Stimulated activated memory B cell treated with anti-CD40 and anti-IgM and Interleukin-4, amounts not matched to agents 10 μg/mL and 1 μg/mL and 100 μg/mL, for 72 hours (primary cell): ENCODE measurements at regions not wholly inside any gene's neighbourhood (a gene's known extent, or its start where the extent isn't known, plus 50 kb on each side); places are given as distances from the start of the nearest gene placed in this dataset.

Source experiments
- ATAC-seq: fragments of 150-1000 bp; cut with Tn5 transposase; 2 replicates; pipeline ENCODE4 v1.10.0; 2021
- H3K27ac Mint-ChIP-seq: one replicate; pipeline ENCODE4 v1.8.0; 2022; ENCODE audit warnings: mild to moderate bottlenecking, mixed read lengths
- H3K27me3 Mint-ChIP-seq: one replicate; pipeline ENCODE4 v1.8.0; 2022; ENCODE audit warnings: mixed read lengths
- H3K36me3 Mint-ChIP-seq: one replicate; pipeline ENCODE4 v1.8.0; 2022; ENCODE audit warnings: mixed read lengths
- H3K4me1 Mint-ChIP-seq: one replicate; pipeline ENCODE4 v1.8.0; 2022; ENCODE audit warnings: mixed read lengths
- H3K4me3 Mint-ChIP-seq: one replicate; pipeline ENCODE4 v1.8.0; 2022; ENCODE audit warnings: mild to moderate bottlenecking, moderate library complexity, mixed read lengths
- H3K9me3 Mint-ChIP-seq: one replicate; pipeline ENCODE4 v1.8.0; 2022; ENCODE audit warnings: mixed read lengths

DNA sequence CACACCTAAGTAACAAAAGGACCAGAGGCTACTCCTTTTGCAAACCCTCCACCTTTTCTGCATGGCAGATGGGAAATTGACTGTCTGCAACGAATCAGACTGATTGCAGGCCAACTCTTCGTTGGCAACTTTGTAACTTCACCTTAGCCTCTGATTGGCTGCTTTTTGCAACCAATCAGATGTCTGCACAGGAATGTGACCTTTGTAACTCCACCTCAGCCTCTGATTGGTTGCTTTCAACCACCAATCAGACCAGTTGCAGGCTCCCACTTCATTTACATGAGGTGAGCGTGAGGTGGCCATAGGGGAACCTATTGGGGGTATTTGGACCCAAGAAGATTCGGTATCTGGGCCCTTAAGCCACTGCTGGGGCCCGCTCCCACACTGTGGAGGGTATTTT lies 209.0 kb downstream of the EN1 start:
- Mint-ChIP-seq H3K9me3 (peaks cover 8% of the 10 kb centered on the region), H3K36me3 (no peaks in the 10 kb centered on the region), H3K27me3 (no peaks in the 10 kb centered on the region), H3K27ac (no peak overlapping the region), H3K4me1 (no peaks in the 10 kb centered on the region), H3K4me3 (no peak overlapping the region)
- ATAC-seq = no peak

DNA sequence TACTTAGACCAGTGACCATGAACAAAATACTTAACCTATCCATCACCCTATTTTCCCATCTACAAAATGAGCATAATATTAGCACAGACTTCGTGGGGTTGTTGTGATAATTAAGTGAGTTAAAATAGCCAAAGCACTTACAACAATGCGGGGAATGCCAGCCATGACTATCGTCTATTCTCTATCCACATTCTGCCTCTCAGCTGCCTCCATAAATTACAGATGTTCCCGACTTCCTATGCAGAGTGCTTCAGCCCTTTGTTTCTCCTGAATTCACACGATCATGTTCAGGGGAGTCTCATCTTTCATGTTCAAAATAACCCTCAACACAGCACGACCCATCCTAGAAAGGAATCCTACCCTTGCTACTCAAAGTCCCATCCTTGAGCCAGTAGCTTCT lies 211.6 kb downstream of the EN1 start:
- H3K4me3 Mint-ChIP-seq = no peak overlapping the region
- H3K9me3 Mint-ChIP-seq = peaks cover 8% of the 10 kb centered on the region
- no peaks in the 10 kb centered on the region for H3K27me3 Mint-ChIP-seq
- no peaks in the 10 kb centered on the region for H3K4me1 Mint-ChIP-seq
- H3K36me3 Mint-ChIP-seq = no peaks in the 10 kb centered on the region
- no peak overlapping the region for H3K27ac Mint-ChIP-seq
- no peak for ATAC-seq

DNA sequence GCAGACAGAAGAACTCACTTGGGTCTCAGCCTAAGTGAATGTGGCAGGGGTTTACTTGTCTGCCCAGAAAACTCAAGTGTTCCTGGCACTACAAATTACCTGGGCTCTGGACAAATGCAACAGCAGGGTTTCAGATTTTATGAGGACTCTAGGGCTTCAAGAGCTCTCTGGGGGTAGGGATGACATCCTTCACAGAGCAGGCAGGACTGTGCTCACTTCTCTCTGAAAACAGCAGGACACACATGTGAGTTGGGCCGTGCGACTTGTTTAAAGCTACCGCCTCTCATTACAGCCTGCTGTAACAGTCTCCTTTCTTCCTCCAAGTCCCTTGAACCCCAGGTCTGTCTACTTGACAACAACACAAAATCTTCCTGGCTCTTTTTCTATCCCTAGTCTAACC lies 212.6 kb downstream of the EN1 start:
- Mint-ChIP-seq H3K9me3 (peaks cover 8% of the 10 kb centered on the region), H3K4me3 (no peak overlapping the region), H3K27me3 (no peaks in the 10 kb centered on the region), H3K36me3 (no peaks in the 10 kb centered on the region), H3K27ac (no peak overlapping the region), H3K4me1 (no peaks in the 10 kb centered on the region)
- ATAC-seq = no peak

DNA sequence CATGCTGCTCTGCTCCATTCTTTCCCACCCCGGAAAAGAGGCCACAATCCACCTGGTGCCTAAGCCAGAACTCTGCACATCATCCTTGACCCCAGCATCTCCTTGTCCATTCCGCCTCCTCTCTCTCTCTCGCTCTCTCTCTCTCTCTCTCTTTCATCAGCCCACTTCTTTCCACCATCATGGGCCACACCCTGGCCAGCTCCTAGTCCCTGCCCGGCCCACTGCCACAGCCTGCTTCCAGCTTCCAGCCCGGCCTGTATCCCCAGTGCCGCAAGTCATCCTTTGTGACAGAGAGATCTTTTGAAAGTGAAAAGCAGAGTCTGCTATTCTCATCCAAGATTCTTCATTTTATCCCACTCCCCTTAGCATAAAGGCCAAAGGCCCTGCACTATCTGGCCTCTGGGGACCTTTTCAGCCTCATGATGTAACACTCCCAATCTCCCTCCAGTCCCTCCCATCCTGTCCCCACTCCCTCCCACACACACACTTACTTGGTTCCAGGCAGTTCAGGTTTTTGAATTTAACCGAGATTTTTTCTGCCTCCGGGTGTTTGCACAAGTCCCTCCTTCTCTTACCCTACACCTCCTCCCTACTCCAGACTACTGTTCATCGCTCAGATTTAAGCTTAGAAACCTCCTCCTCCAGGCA lies 214.0 kb downstream of the EN1 start:
- Mint-ChIP-seq H3K4me1 (no peaks in the 10 kb centered on the region), H3K27ac (no peak overlapping the region), H3K9me3 (peaks cover 10% of the 10 kb centered on the region), H3K4me3 (no peak overlapping the region), H3K27me3 (no peaks in the 10 kb centered on the region), H3K36me3 (no peaks in the 10 kb centered on the region)
- no peak for ATAC-seq

DNA sequence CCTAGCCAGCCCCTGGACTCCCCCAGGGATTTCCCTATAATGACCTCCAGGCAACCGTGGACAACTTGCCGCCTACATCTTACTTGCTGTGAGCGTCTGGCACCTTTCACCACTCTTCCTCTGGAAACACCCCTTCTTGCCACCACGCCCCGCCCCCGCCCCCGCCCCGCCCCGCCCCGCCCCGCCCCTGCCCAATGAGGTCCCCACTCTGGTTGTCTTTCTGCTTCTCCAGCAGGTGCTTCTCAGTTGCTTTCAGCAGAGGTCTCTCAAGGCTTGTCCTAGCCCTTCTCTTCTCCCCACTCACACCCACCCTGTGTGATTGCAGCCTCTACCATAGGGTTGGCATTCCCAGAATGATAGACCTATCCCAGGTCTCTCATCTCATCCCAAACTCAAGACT lies 214.5 kb downstream of the EN1 start:
- Mint-ChIP-seq H3K4me1 (no peaks in the 10 kb centered on the region), H3K4me3 (no peak overlapping the region), H3K27ac (no peak overlapping the region), H3K9me3 (peaks cover 10% of the 10 kb centered on the region), H3K27me3 (no peaks in the 10 kb centered on the region), H3K36me3 (no peaks in the 10 kb centered on the region)
- no peak for ATAC-seq

DNA sequence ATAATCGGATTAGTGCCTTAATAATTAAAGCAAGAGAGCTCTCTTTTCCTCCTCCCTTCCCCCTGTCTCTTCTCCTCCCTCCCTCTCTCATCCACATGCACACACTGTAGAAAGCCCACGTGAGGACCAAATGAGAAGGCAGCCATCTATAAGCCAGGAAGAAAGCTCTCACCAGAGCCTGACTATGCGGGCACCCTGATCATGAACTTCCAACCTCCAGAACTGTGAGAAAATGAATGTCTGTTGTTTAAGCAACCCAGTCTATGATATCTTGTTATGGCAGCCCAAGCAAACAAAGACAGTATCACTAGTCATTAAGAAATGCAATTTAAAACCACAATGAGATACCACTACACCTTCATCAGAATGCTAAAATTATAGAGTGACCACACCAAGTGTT lies 220.3 kb downstream of the EN1 start:
- no peaks in the 10 kb centered on the region for H3K27me3 Mint-ChIP-seq
- peaks cover 9% of the 10 kb centered on the region for H3K9me3 Mint-ChIP-seq
- H3K4me3 Mint-ChIP-seq = no peak overlapping the region
- H3K27ac Mint-ChIP-seq = no peak overlapping the region
- H3K36me3 Mint-ChIP-seq = no peaks in the 10 kb centered on the region
- no peak for ATAC-seq
- H3K4me1 Mint-ChIP-seq = no peaks in the 10 kb centered on the region

DNA sequence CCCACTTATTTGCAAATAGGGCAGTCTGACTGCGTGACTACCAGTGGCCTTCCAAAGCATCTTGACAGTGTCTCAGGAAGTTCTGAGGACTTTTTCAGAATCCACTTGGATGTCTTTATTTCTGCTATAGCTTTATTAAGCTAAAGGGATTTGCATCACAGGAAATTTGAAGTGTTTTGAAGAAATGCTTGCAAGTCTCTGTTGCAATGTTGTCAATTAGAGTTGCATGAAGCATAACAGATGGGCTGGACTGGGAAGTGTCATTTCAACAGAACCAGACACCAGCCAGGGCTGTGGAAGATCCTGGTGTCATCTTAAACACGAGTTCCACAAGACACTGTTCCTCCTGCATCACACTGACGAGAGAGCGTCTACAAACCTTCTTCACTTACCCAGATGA lies 224.5 kb downstream of the EN1 start:
- Mint-ChIP-seq H3K4me1 (no peaks in the 10 kb centered on the region), H3K9me3 (peaks cover 7% of the 10 kb centered on the region), H3K36me3 (no peaks in the 10 kb centered on the region)

DNA sequence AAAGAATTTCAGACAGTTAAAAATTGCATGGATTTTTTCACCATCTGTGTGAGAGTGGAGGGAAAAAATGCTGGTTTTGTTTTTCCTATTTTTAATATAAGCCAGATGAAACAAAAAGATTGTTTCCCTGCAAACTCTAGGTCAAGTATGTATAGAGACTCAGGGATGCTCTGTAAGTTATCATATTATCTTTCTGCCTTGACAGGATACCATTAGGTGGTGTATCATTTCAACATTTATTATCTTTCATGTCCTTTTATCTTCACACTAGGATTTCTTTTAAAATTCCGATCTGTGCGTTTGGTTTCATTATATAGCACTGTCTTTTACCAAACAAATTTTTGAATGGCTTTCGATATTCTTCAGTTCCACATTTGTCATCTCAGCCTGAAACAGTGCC lies 225.3 kb downstream of the EN1 start:
- no peak overlapping the region for H3K4me3 Mint-ChIP-seq
- ATAC-seq = no peak
- peaks cover 2% of the 10 kb centered on the region for H3K9me3 Mint-ChIP-seq
- no peaks in the 10 kb centered on the region for H3K27me3 Mint-ChIP-seq
- no peaks in the 10 kb centered on the region for H3K4me1 Mint-ChIP-seq
- no peak overlapping the region for H3K27ac Mint-ChIP-seq
- no peaks in the 10 kb centered on the region for H3K36me3 Mint-ChIP-seq

More for the DNA sequence above, 224.5 kb downstream of the EN1 start:
- Mint-ChIP-seq H3K27ac (no peak overlapping the region), H3K27me3 (no peaks in the 10 kb centered on the region), H3K4me3 (no peak overlapping the region)
- no peak for ATAC-seq

DNA sequence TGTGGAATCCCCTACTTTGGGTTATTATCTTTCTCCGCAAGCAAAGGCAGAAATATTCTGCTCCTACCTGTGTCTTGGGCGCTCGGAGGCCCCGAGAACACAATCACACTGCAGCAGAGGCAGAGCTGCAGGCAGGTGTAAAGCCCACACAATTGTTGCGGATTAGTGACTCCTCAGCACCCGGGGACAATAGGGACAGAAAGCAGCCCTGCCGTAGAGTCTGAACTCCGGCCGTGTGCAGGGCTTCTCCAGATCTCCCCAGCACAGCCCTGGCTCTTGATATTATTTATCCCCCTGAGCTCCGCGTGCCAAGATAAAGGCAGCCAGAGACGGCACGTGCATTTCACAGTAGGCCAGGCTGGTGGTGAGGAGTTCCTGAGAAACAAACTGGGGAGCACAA lies 229.2 kb downstream of the EN1 start:
- H3K27me3 Mint-ChIP-seq = no peaks in the 10 kb centered on the region
- H3K9me3 Mint-ChIP-seq = peaks cover 3% of the 10 kb centered on the region
- H3K27ac Mint-ChIP-seq = no peak overlapping the region
- no peak overlapping the region for H3K4me3 Mint-ChIP-seq
- ATAC-seq = no peak
- H3K4me1 Mint-ChIP-seq = no peaks in the 10 kb centered on the region
- no peaks in the 10 kb centered on the region for H3K36me3 Mint-ChIP-seq

DNA sequence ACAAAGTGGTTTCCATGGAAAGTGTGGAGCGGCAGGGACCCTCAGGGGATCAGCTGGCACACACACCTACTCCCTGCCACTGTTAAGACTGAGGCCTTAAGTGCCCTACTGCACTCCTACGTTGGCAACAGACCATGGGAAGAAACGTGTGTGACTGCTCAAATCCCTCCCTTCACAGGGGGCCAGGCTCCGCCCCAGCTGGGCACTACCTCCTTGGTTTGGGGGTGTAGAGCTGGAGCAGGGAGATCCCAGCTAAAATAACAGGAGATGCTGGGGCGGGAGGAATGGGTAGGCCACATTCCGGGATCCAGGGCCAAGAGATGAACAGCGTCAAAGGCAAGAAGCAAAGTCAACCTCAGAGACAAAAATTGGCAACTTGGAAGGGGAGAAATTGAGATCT lies 231.0 kb downstream of the EN1 start:
- no peak for ATAC-seq
- peaks cover 3% of the 10 kb centered on the region for H3K9me3 Mint-ChIP-seq
- no peaks in the 10 kb centered on the region for H3K27me3 Mint-ChIP-seq
- H3K4me1 Mint-ChIP-seq = no peaks in the 10 kb centered on the region
- H3K4me3 Mint-ChIP-seq = no peak overlapping the region
- H3K36me3 Mint-ChIP-seq = no peaks in the 10 kb centered on the region
- no peak overlapping the region for H3K27ac Mint-ChIP-seq

DNA sequence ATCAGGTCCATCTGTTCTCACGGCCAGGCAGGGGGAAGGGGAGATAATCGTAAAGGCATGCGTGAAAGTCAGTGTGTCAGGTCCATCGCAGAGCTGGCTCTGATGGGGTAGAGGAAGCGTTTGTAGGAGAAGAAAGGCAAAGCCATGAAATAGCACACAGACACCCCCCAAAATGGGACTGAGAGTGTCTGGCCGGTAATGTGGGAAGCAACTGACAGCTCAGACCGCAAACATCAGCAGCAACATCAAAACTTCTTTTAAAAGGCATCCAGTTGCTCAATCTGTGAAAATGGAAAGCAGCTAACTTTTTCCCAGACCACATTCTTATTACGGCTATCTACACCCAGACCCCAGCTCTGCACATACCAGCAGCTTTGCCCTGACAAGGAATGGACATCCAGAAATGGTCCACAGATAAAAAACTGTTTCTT lies 232.6 kb downstream of the EN1 start:
- Mint-ChIP-seq H3K27ac (no peak overlapping the region), H3K27me3 (no peaks in the 10 kb centered on the region), H3K4me1 (no peaks in the 10 kb centered on the region), H3K9me3 (peaks cover 3% of the 10 kb centered on the region), H3K36me3 (no peaks in the 10 kb centered on the region), H3K4me3 (no peak overlapping the region)
- no peak for ATAC-seq

DNA sequence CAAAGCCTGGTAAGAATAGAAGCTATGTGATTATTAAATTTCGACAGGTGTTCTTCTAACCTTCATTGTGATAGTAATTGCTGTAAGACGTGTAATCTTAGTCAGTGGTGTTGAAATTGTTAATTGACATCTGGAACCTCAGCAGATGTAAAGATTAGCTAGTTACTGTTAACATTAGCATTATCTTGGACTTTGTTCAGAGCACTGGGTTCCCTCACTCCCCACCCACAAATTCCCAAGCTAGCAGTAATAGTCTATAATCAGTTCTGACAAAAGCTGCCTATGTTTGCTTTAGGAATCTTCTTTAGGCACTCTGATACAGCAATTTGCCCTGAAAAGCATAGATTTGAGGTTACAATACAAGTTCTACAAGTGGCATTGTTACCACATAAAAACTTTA lies 233.7 kb downstream of the EN1 start:
- no peak for ATAC-seq
- Mint-ChIP-seq H3K4me1 (no peaks in the 10 kb centered on the region), H3K9me3 (peaks cover 3% of the 10 kb centered on the region), H3K27ac (no peak overlapping the region), H3K36me3 (no peaks in the 10 kb centered on the region), H3K27me3 (no peaks in the 10 kb centered on the region), H3K4me3 (no peak overlapping the region)

DNA sequence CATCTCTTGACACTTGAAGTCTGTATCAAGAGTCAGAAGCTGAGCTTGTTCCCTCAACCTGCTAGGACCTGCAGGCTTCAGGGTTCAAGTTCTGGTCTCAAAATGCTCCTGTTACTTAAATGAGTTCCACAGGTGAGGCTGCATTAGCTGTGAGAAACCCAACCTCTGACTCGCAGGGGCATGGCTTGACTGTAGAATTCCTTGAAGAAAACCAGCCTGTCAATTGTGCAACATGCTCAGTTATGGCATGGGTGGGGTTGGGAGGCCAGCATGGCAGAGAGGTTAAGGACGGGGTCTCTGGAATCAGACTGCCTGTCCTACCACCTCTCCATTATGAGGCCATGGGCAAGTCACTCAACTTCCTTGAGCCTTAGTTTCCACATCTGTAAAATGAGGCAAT lies 235.8 kb downstream of the EN1 start:
- Mint-ChIP-seq H3K4me3 (no peak overlapping the region), H3K27me3 (no peaks in the 10 kb centered on the region), H3K4me1 (no peaks in the 10 kb centered on the region), H3K9me3 (peaks cover 2% of the 10 kb centered on the region), H3K27ac (no peak overlapping the region), H3K36me3 (no peaks in the 10 kb centered on the region)
- no peak for ATAC-seq

DNA sequence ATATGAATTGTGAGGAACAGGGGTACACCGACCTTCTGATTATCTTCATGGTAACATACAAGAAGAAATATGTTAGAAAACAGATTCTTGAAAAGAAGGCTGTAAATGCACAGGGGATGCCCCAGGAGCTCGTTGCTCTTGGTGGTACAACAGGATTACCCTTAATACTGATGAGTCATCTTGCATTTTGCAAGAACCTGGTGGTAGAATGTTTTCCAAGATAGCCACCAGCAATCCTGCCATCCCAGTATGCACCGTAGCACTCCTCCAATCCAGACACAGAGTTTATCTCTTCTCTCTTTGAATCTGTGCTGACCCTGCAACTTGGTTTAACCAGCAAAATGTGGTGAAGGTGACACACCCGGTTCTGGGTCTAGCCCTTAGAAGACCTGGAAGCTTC lies 238.3 kb downstream of the EN1 start:
- no peaks in the 10 kb centered on the region for H3K36me3 Mint-ChIP-seq
- no peak for ATAC-seq
- H3K27ac Mint-ChIP-seq = no peak overlapping the region
- no peak overlapping the region for H3K4me3 Mint-ChIP-seq
- H3K9me3 Mint-ChIP-seq = no peaks in the 10 kb centered on the region
- no peaks in the 10 kb centered on the region for H3K4me1 Mint-ChIP-seq
- H3K27me3 Mint-ChIP-seq = no peaks in the 10 kb centered on the region

DNA sequence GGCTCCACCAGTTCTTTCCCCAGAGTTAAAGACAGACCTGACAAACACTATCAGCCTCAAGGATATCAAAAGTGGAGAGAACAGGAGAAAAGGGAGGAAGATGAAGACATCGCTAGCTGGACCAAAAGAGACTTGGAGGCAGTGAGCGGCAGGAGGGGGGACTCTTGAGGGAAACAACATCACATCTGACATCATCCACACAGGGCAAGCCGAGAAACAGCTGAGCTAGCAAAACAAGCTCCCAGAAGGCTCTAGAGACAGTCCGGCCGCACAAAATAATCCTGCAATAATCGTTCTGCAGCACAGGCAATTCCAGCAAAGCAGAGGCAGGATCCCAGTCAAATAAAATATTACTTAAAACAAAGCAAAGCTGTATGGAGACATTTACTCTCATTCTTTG lies 239.8 kb downstream of the EN1 start:
- Mint-ChIP-seq H3K27ac (no peak overlapping the region), H3K36me3 (no peaks in the 10 kb centered on the region), H3K27me3 (no peaks in the 10 kb centered on the region), H3K4me1 (no peaks in the 10 kb centered on the region), H3K9me3 (no peaks in the 10 kb centered on the region), H3K4me3 (no peak overlapping the region)
- ATAC-seq = no peak

DNA sequence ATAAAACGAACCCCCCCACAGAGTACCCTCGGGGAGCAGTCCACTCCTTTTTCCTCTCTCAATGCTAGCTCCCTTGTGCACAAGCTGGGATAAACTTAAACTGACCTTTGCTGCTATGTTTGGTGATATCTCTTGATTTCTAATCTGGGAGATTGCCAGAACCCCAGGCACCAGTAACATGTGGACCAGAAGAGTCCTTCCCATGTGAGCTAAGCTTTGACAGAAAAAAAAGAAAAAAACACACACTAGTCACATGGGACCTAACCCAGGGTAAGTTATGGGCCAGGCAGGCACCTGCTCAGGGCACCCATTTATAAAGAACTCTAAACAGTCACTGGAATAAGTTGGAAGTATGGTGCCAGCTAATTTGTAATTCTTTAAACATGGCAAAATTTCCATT lies 242.6 kb downstream of the EN1 start:
- H3K9me3 Mint-ChIP-seq = no peaks in the 10 kb centered on the region
- no peak for ATAC-seq
- H3K36me3 Mint-ChIP-seq = no peaks in the 10 kb centered on the region
- H3K4me1 Mint-ChIP-seq = no peaks in the 10 kb centered on the region
- H3K27me3 Mint-ChIP-seq = no peaks in the 10 kb centered on the region
- H3K27ac Mint-ChIP-seq = no peak overlapping the region
- H3K4me3 Mint-ChIP-seq = no peak overlapping the region

DNA sequence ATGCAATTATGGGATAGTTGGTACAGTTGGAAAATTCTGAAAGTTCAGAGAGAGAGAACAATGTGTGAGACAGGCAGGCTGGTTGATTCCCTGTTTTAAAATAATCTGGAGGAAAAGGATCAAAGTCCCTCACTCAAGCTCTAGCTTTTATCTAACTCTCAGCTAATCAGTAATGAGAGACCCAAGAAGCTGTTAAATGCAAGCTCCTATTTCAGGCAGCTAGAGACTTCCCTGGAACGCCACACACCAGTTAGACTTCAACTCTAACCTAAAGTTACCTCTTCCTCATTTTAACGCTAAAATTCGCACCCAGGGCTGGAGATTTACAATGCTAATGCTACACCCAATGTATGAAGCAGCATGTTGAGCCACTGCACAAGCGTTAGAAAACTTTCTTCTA lies 243.1 kb downstream of the EN1 start:
- Mint-ChIP-seq H3K4me3 (no peak overlapping the region), H3K4me1 (no peaks in the 10 kb centered on the region), H3K9me3 (no peaks in the 10 kb centered on the region), H3K36me3 (no peaks in the 10 kb centered on the region), H3K27me3 (no peaks in the 10 kb centered on the region), H3K27ac (no peak overlapping the region)
- ATAC-seq = no peak
